Heart left ventricle (tissue), 16 donors: ENCODE measurements at regions not wholly inside any gene's neighbourhood (a gene's known extent, or its start where the extent isn't known, plus 50 kb on each side); places are given as distances from the start of the nearest gene placed in this dataset.
A peak's percentile ranks its signal among the peaks of the same experiment; 100 is the strongest.

Experiments
- ATAC-seq, 4 donors: fragments of 200-7000 bp; cut with Tn5 transposase; one replicate each; pipeline ENCODE4 v1.9.1; 2020 to 2022; ENCODE audit warnings: moderate library complexity in 4 of 4, mild to moderate bottlenecking in 3 of 4, moderate number of reproducible peaks in 1 of 4
- DNase-seq, 5 donors: peaks; one replicate each; pipeline ENCODE4 v3.0.0-alpha.2; 2020
- H3K27ac ChIP-seq, 12 donors: fragments of 200-600 bp; sonication (generic) in 4 of 12; one replicate each; pipeline versions ENCODE4 v1.5.0 to v1.8.0; 2016 to 2022; ENCODE audit warnings: mild to moderate bottlenecking in 2 of 12
- H3K27me3 ChIP-seq, 9 donors: fragments of 200-600 bp; sonication (generic) in 2 of 9; one replicate each; pipeline versions ENCODE4 v1.5.1 to v1.8.0; 2016 to 2022; ENCODE audit warnings: mild to moderate bottlenecking in 3 of 9
- H3K36me3 ChIP-seq, 9 donors: fragments of 200-600 bp; sonication (generic) in 2 of 9; one replicate each; pipeline versions ENCODE4 v1.5.0 to v1.8.0; 2018 to 2022; ENCODE audit warnings: mild to moderate bottlenecking in 2 of 9
- H3K4me1 ChIP-seq, 12 donors: fragments of 200-600 bp; sonication (generic) in 4 of 12; one replicate each; pipeline versions ENCODE4 v1.5.0 to v1.8.0; 2016 to 2022; ENCODE audit warnings: mild to moderate bottlenecking in 3 of 12
- H3K4me3 ChIP-seq, 12 donors: fragments of 200-600 bp; sonication (generic) in 4 of 12; one replicate each; pipeline versions ENCODE4 v1.5.0 to v1.8.0; 2017 to 2022; ENCODE audit warnings: mild to moderate bottlenecking in 9 of 12, moderate library complexity in 4 of 12
- H3K9me3 ChIP-seq, 12 donors: fragments of 200-600 bp; sonication (generic) in 4 of 12; one replicate each; pipeline versions ENCODE4 v1.5.0 to v1.8.0; 2016 to 2022; ENCODE audit warnings: mild to moderate bottlenecking in 1 of 12
- POLR2A ChIP-seq, 2 donors: fragments of 450-650 bp; IDR thresholded peaks; one replicate each; pipeline ENCODE4 v1.6.1; 2017; ENCODE audit warnings: antibody characterized with exemption in 2 of 2, mild to moderate bottlenecking in 2 of 2, moderate library complexity in 2 of 2
- WGBS, 4 donors: extraction: QIAGEN DNeasy Blood & Tissue Kit in 2 of 4; methylation state at CpG; one replicate each; pipeline versions ENCODE4 v1.1.5 to v1.1.7; 2013 to 2018; 5-methylcytosine and 5-hydroxymethylcytosine counted together
- intact Hi-C, 10 donors: fragments of 100-400 bp; cut with DNase I; formaldehyde crosslinking; loops; one replicate each; pipeline versions ENCODE4 v1.11.1 to v1.14.2; 2022
- TF ChIP-seq, protein P1 (sequence below), 12 donors: fragments of 200-600 bp; sonication (generic) in 4 of 12; IDR thresholded peaks; one replicate each; pipeline versions ENCODE4 v1.5.0 to v1.8.0; 2018 to 2022; ENCODE audit warnings: antibody characterized with exemption in 12 of 12, mild to moderate bottlenecking in 5 of 12
- donor health status: ischemic (EF 13 %, LVEDD 7.1; RV severe dilation, severe dysfunction).
- donor health status: healthy with polysubstance abuse.
- donor health status: DM: no; HTN: yes; CAD: no.
- donor health status: DM: no; HTN: no; CAD: no.
- donor health status: ischemic (EF 25% LVEDD 6.9; RV normal size, moderate dysfunction).
- donor health status: ischemic (EF 25% LVEDD 5.7; RV mildly dilated, moderate dysfunction).
- donor health status: healthy.
- donor health status: DM: yes; HTN: yes; CAD: no.
- donor health status: ischemic (EF 35%, LVEDD 5.7; RV mildly dilated, moderate dysfunction).
- donor health status: nonischemic (EF 11% LVEDD 7.7; RV severe dilation, severe dysfunction).
- donor health status: DM: yes; HTN: yes; CAD: no.
- donor health status: PGD.
- donor health status: ischemic (EF 29% LVEDD 5.4; RV normal size, mild dysfunction).
- donor health status: nonischemic (EF 23%, LVEDD 6.1; RV moderate dilation, normal function).

DNA sequence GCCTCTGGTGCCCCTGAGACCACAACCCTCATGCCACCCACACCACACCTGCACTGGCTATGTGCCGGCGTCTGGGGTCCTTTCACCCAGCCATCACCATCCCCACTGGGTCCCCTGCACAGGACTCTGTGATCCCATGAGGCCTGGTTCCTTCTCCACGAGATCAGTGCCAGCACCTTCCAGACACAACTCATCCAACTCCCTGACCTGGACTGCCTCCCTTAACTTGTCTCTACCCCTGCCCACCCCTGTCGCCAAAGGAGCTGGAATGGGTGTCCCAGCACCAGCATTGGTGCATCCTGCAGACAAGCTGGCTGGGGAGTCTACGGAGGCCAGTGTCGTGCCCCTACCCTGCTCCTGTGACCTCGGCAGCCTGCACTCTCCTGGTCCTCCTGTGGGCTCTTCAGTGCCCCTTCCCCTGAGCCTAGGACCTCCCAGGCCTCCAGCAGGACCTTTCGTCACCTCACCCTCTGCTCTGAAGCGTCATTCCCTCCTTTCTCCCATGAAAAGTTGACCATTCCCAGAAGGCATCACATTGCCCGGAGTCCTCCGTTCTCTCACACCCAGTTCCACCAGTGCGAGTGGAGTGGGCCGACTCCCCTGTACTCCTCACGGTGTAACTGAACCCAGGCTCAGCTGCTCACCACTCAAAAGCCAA lies 87.7 kb downstream of the NSUN2 start:
- intact Hi-C loops = loop anchor here in 1 of 10 donors (10.0 kb wide), 1 partner anchor 170 kb away; the partner anchor contains the start of gene MED10
- H3K27me3 ChIP-seq = no peaks in the 10 kb centered on the region
- no peaks in the 10 kb centered on the region for H3K36me3 ChIP-seq
- peak overlapping the region in 6 of 12 donors; percentile 29 to 83 (median 60) for H3K27ac ChIP-seq
- TF ChIP-seq POLR2A (IDR thresholded peaks at IDR 0.05) = no peak
- WGBS, 4 donors = 68 to 70% (median 69%) methylated on average over 13 to 14 of the region's 14 CpGs
- H3K4me3 ChIP-seq = no peak overlapping the region
- no peaks in the 10 kb centered on the region for H3K9me3 ChIP-seq
- DNase-seq = no peak
- peaks cover 0 to 27% (median 0%) of the 10 kb centered on the region in 12 donors for H3K4me1 ChIP-seq
- peak; percentile 21 to 45 (median 30) for ATAC-seq

DNA sequence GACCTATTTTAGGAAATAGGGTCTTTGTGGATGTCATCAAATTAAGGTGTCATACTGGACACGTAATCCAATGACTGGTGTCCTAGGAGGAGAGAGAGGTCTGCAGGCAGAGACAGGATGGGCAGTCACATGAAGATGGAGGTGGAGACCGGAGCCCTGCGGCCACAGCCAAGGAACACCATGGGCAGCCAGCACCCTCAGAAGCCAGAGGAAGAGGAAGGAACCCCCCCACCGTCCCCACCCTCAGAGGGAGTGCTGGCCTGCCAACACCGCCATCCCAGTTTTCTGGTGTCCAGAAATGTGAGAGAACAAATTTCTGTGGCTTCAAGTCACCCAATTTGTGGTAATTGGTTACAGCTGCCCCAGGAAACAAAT lies 88.3 kb downstream of the NSUN2 start:
- peaks cover 0 to 29% (median 0%) of the 10 kb centered on the region in 12 donors for H3K4me1 ChIP-seq
- no peak overlapping the region for H3K27ac ChIP-seq
- 79 to 87% (median 82%) methylated on average over 5 of the region's 5 CpGs for WGBS, 4 donors
- H3K4me3 ChIP-seq = no peak overlapping the region
- ATAC-seq = no peak
- TF ChIP-seq, protein P1, sequence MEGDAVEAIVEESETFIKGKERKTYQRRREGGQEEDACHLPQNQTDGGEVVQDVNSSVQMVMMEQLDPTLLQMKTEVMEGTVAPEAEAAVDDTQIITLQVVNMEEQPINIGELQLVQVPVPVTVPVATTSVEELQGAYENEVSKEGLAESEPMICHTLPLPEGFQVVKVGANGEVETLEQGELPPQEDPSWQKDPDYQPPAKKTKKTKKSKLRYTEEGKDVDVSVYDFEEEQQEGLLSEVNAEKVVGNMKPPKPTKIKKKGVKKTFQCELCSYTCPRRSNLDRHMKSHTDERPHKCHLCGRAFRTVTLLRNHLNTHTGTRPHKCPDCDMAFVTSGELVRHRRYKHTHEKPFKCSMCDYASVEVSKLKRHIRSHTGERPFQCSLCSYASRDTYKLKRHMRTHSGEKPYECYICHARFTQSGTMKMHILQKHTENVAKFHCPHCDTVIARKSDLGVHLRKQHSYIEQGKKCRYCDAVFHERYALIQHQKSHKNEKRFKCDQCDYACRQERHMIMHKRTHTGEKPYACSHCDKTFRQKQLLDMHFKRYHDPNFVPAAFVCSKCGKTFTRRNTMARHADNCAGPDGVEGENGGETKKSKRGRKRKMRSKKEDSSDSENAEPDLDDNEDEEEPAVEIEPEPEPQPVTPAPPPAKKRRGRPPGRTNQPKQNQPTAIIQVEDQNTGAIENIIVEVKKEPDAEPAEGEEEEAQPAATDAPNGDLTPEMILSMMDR (IDR thresholded peaks at IDR 0.05) = no peak
- TF ChIP-seq POLR2A (IDR thresholded peaks at IDR 0.05) = no peak
- intact Hi-C loops = loop anchor here in 1 of 10 donors (10.0 kb wide), 1 partner anchor 170 kb away; the partner anchor contains the start of gene MED10
- H3K27me3 ChIP-seq = no peaks in the 10 kb centered on the region
- DNase-seq = no peak
- H3K9me3 ChIP-seq = no peaks in the 10 kb centered on the region
- H3K36me3 ChIP-seq = no peaks in the 10 kb centered on the region
